NCI-H748 (cell line): ENCODE measurements at regions not wholly inside any gene's neighbourhood (a gene's known extent, or its start where the extent isn't known, plus 50 kb on each side); places are given as distances from the start of the nearest gene placed in this dataset.

Experiments used
- DNase-seq: peaks from one replicate; lab custom pipeline; 2025; ENCODE audit not compliant: unreplicated experiment; lab: John Stamatoyannopoulos, UW

GRCh38 chr15:57821826-57822225 lies 115.3 kb downstream of the POLR2M start:
- no peak for DNase-seq

- DNase-seq = no peak
These were observed 116.9 kb downstream of the POLR2M start for GRCh38 chr15:57823325-57823882.

- no peak for DNase-seq
These were observed 117.7 kb downstream of the POLR2M start for GRCh38 chr15:57824186-57824585.

GRCh38 chr15:57827021-57827420 lies 120.5 kb downstream of the POLR2M start:
- DNase-seq = no peak

GRCh38 chr15:57827971-57828370 lies 121.5 kb downstream of the POLR2M start:
- no peak for DNase-seq

GRCh38 chr15:57832183-57832582 lies 125.7 kb downstream of the POLR2M start:
- DNase-seq = no peak

GRCh38 chr15:57835119-57835518 lies 128.6 kb downstream of the POLR2M start:
- no peak for DNase-seq

- DNase-seq = no peak
These were observed 142.8 kb downstream of the POLR2M start for GRCh38 chr15:57849317-57849716.

- DNase-seq = no peak
These were observed 148.0 kb downstream of the POLR2M start for GRCh38 chr15:57854531-57854930.

- DNase-seq = no peak
These were observed 151.4 kb downstream of the POLR2M start for GRCh38 chr15:57857871-57858270.

GRCh38 chr15:57859130-57859685 lies 152.7 kb downstream of the POLR2M start:
- DNase-seq = no peak

- DNase-seq = peak; percentile 48
These were observed 154.6 kb downstream of the POLR2M start for GRCh38 chr15:57861034-57861638.

GRCh38 chr15:57861815-57862586 lies 155.5 kb downstream of the POLR2M start:
- DNase-seq = no peak

- DNase-seq = no peak
These were observed 156.2 kb downstream of the POLR2M start for GRCh38 chr15:57862761-57863160.

GRCh38 chr15:57865294-57865693 lies 158.8 kb downstream of the POLR2M start:
- no peak for DNase-seq

GRCh38 chr15:57866149-57866736 lies 159.7 kb downstream of the POLR2M start:
- DNase-seq = peak; percentile 46

GRCh38 chr15:57867970-57868798 lies 161.7 kb downstream of the POLR2M start:
- DNase-seq = no peak

- no peak for DNase-seq
These were observed 164.2 kb downstream of the POLR2M start for GRCh38 chr15:57870667-57871066.

GRCh38 chr15:57872281-57873030 lies 165.9 kb downstream of the POLR2M start:
- DNase-seq = no peak

GRCh38 chr15:57873564-57874209 lies 167.2 kb downstream of the POLR2M start:
- DNase-seq = no peak
